ENCODE measurements at regions not wholly inside any gene's neighbourhood (a gene's known extent, or its start where the extent isn't known, plus 50 kb on each side); places are given as distances from the start of the nearest gene placed in this dataset.

- TF ChIP-seq, protein P1, sequence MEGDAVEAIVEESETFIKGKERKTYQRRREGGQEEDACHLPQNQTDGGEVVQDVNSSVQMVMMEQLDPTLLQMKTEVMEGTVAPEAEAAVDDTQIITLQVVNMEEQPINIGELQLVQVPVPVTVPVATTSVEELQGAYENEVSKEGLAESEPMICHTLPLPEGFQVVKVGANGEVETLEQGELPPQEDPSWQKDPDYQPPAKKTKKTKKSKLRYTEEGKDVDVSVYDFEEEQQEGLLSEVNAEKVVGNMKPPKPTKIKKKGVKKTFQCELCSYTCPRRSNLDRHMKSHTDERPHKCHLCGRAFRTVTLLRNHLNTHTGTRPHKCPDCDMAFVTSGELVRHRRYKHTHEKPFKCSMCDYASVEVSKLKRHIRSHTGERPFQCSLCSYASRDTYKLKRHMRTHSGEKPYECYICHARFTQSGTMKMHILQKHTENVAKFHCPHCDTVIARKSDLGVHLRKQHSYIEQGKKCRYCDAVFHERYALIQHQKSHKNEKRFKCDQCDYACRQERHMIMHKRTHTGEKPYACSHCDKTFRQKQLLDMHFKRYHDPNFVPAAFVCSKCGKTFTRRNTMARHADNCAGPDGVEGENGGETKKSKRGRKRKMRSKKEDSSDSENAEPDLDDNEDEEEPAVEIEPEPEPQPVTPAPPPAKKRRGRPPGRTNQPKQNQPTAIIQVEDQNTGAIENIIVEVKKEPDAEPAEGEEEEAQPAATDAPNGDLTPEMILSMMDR (IDR thresholded peaks at IDR 0.05; ENCODE audit: low read depth, low read length), result no peak
- TF ChIP-seq POLR2A (IDR thresholded peaks at IDR 0.05; ENCODE audit: extremely low read depth, insufficient read length) (no peak), MYC (IDR thresholded peaks at IDR 0.05; ENCODE audit: low read depth, low read length) (no peak), MAX (IDR thresholded peaks at IDR 0.05; ENCODE audit: low read depth, low read length) (no peak)
Observed at GRCh38 chr6:140932909-140933308, 1199.8 kb upstream of the GJE1 start.
